Neural cell (in vitro differentiated cells): ENCODE measurements at regions not wholly inside any gene's neighbourhood (a gene's known extent, or its start where the extent isn't known, plus 50 kb on each side); places are given as distances from the start of the nearest gene placed in this dataset.

Experiments used
- H2AFZ ChIP-seq: fragments of 200-600, 300-800 bp; sonication (generic), shearing (Covaris generic); 2 replicates; pipeline ENCODE4 v1.6.0; 2014; ENCODE audit warnings: low read depth, mild to moderate bottlenecking, antibody characterized with exemption, low read length, moderate library complexity
- H3F3A ChIP-seq: fragments of 200-600 bp; shearing (Covaris generic); 2 replicates; pipeline ENCODE4 v1.6.1; 2016; ENCODE audit warnings: mild to moderate bottlenecking, moderate library complexity, mixed read lengths, antibody characterized with exemption, low read length; ENCODE audit not compliant: insufficient read depth, poor library complexity, severe bottlenecking
- H3K27ac ChIP-seq: fragments of 200-600, 300-800 bp; sonication (generic), shearing (Covaris generic); 2 replicates; pipeline ENCODE4 v1.5.1; 2014; ENCODE audit warnings: mild to moderate bottlenecking, low read length, moderate library complexity
- H3K27me3 ChIP-seq: fragments of 300-800, 200-600 bp; sonication (generic), shearing (Covaris generic); 2 replicates; pipeline ENCODE4 v1.6.0; 2014; ENCODE audit warnings: mild to moderate bottlenecking, low read depth, low read length, moderate library complexity; ENCODE audit not compliant: insufficient read depth
- H3K36me3 ChIP-seq: fragments of 300-800, 200-600 bp; sonication (generic), shearing (Covaris generic); 2 replicates; pipeline ENCODE4 v1.5.1; 2014; ENCODE audit warnings: mild to moderate bottlenecking, antibody characterized with exemption, low read length, moderate library complexity; ENCODE audit not compliant: insufficient read depth
- H3K4me2 ChIP-seq: fragments of 300-800, 200-600 bp; sonication (generic), shearing (Covaris generic); 2 replicates; pipeline ENCODE4 v1.6.0; 2014; ENCODE audit warnings: mild to moderate bottlenecking, low read length
- H3K4me3 ChIP-seq: fragments of 300-800, 200-600 bp; sonication (generic), shearing (Covaris generic); 2 replicates; pipeline ENCODE4 v1.5.1; 2014; ENCODE audit warnings: mild to moderate bottlenecking, low read length, moderate library complexity
- H3K79me2 ChIP-seq: fragments of 200-600 bp; shearing (Covaris generic); replicated peaks from 2 replicates; pipeline ENCODE4 v1.6.0; 2014; ENCODE audit warnings: mild to moderate bottlenecking, low read length, moderate library complexity; ENCODE audit not compliant: insufficient read depth
- H3K9ac ChIP-seq: fragments of 300-800, 200-600 bp; sonication (generic), shearing (Covaris generic); 2 replicates; pipeline ENCODE4 v1.6.1; 2016; ENCODE audit warnings: mild to moderate bottlenecking, low read length, mixed read lengths
- H3K9me2 ChIP-seq: fragments of 200-600 bp; shearing (Covaris generic); 2 replicates; pipeline ENCODE4 v1.6.1; 2016; ENCODE audit warnings: mild to moderate bottlenecking, low read length, mixed read lengths; ENCODE audit not compliant: insufficient read depth
- H3K9me3 ChIP-seq: fragments of 200-600, 300-800 bp; sonication (generic), shearing (Covaris generic); 2 replicates; pipeline ENCODE4 v1.6.1; 2016; ENCODE audit warnings: mild to moderate bottlenecking, mixed run types, low read length, moderate library complexity, mixed read lengths
- H4K20me1 ChIP-seq: fragments of 200-600 bp; shearing (Covaris generic); 2 replicates; pipeline ENCODE4 v1.6.1; 2016; ENCODE audit warnings: mild to moderate bottlenecking, mixed run types; ENCODE audit not compliant: insufficient read depth
- CTCF ChIP-seq: fragments of 450-650 bp; IDR thresholded peaks from 2 replicates; pipeline ENCODE4 v1.5.1; 2014; ENCODE audit warnings: antibody characterized with exemption, mild to moderate bottlenecking, moderate library complexity; ENCODE audit not compliant: poor library complexity, severe bottlenecking
- EP300 ChIP-seq: fragments of 450-650 bp; conservative IDR thresholded peaks from 2 replicates; pipeline ENCODE4 v1.6.1; 2014; ENCODE audit warnings: antibody characterized with exemption, mild to moderate bottlenecking, moderate library complexity; ENCODE audit not compliant: poor library complexity, severe bottlenecking
- EZH2 ChIP-seq: fragments of 200-600, 300-800 bp; shearing (Covaris generic), sonication (generic); IDR thresholded peaks from 2 replicates; pipeline ENCODE4 v1.6.1; 2014; ENCODE audit warnings: antibody characterized with exemption, low read length, borderline replicate concordance, mild to moderate bottlenecking; ENCODE audit not compliant: insufficient read depth, poor library complexity, severe bottlenecking
- MXI1 ChIP-seq: fragments of 450-650 bp; conservative IDR thresholded peaks from 2 replicates; pipeline ENCODE4 v1.6.1; 2014; ENCODE audit warnings: antibody characterized with exemption, mild to moderate bottlenecking; ENCODE audit not compliant: poor library complexity, severe bottlenecking
- POLR2AphosphoS5 ChIP-seq: IDR thresholded peaks from 2 replicates; pipeline ENCODE4 v1.6.1; 2012
- RAD21 ChIP-seq: fragments of 450-650 bp; conservative IDR thresholded peaks from 2 replicates; pipeline ENCODE4 v1.6.1; 2014; ENCODE audit warnings: antibody characterized with exemption, mild to moderate bottlenecking, moderate library complexity
- REST ChIP-seq: IDR thresholded peaks from 2 replicates; pipeline ENCODE4 v1.6.1; 2012; ENCODE audit warnings: borderline replicate concordance
- SMC3 ChIP-seq: fragments of 450-650 bp; conservative IDR thresholded peaks from 2 replicates; pipeline ENCODE4 v1.6.1; 2014; ENCODE audit warnings: antibody characterized with exemption, mild to moderate bottlenecking, moderate library complexity; ENCODE audit not compliant: poor library complexity
- TAF1 ChIP-seq: IDR thresholded peaks from 2 replicates; pipeline ENCODE4 v1.6.1; 2012; ENCODE audit warnings: low read depth

- H3K36me3 ChIP-seq = no peaks in the 10 kb centered on the region
- no peaks in the 10 kb centered on the region for H3K9me2 ChIP-seq
- TF ChIP-seq TAF1 (no peak), POLR2AphosphoS5 (no peak), REST (no peak), EZH2 (no peak), SMC3 (no peak)
- H3K9me3 ChIP-seq = no peaks in the 10 kb centered on the region
- no peaks in the 10 kb centered on the region for H3F3A ChIP-seq
- H3K27me3 ChIP-seq = no peaks in the 10 kb centered on the region
- H3K4me2 ChIP-seq = no peak overlapping the region
- no peak overlapping the region for H3K9ac ChIP-seq
- no peak overlapping the region for H3K4me3 ChIP-seq
- H3K27ac ChIP-seq = no peak overlapping the region
- no peaks in the 10 kb centered on the region for H3K79me2 ChIP-seq
- H4K20me1 ChIP-seq = no peaks in the 10 kb centered on the region
- no peak overlapping the region for H2AFZ ChIP-seq
Measured at GRCh38 chr17:43330876-43331639, 67.7 kb upstream of the ARL4D start.

- Histone ChIP-seq H3K9me2 (no peaks in the 10 kb centered on the region), H3K36me3 (no peaks in the 10 kb centered on the region), H3K4me3 (no peak overlapping the region), H3K27me3 (no peaks in the 10 kb centered on the region), H3F3A (no peaks in the 10 kb centered on the region), H3K79me2 (no peaks in the 10 kb centered on the region), H3K9ac (no peak overlapping the region), H3K9me3 (no peaks in the 10 kb centered on the region), H4K20me1 (no peaks in the 10 kb centered on the region), H3K27ac (no peak overlapping the region), H3K4me2 (no peak overlapping the region), H2AFZ (no peak overlapping the region)
- TF ChIP-seq TAF1 (no peak), REST (no peak), EP300 (no peak), POLR2AphosphoS5 (no peak), RAD21 (no peak), CTCF (no peak), SMC3 (no peak), MXI1 (no peak), EZH2 (no peak)
Measured at GRCh38 chr17:43329183-43329582, 69.6 kb upstream of the ARL4D start.
